Spleen (tissue), 11 donors: ENCODE measurements at regions not wholly inside any gene's neighbourhood (a gene's known extent, or its start where the extent isn't known, plus 50 kb on each side); places are given as distances from the start of the nearest gene placed in this dataset.
A peak's percentile ranks its signal among the peaks of the same experiment; 100 is the strongest.

Source experiments
- DNase-seq: peaks from one replicate; pipeline ENCODE4 v3.0.0-alpha.2; 2020
- H3K27ac ChIP-seq, 8 donors: fragments of 200-600 bp; sonication (generic) in 7 of 8; 1 replicate in 4 of 8; 2 replicates in 4 of 8; pipeline versions ENCODE4 v1.5.0 to v1.8.0; 2016 to 2021; ENCODE audit warnings: inconsistent platforms in 4 of 8, mild to moderate bottlenecking in 4 of 8, moderate library complexity in 1 of 8
- H3K27me3 ChIP-seq, 7 donors: fragments of 200-600 bp; sonication (generic) in 6 of 7; replicated peaks in 1 of 7; 1 replicate in 4 of 7; 2 replicates in 3 of 7; pipeline versions ENCODE4 v1.5.0 to v1.8.0; 2016 to 2021; ENCODE audit warnings: inconsistent platforms in 3 of 7, mild to moderate bottlenecking in 1 of 7
- H3K36me3 ChIP-seq, 6 donors: fragments of 200-600 bp; sonication (generic) in 5 of 6; 1 replicate in 4 of 6; 2 replicates in 2 of 6; pipeline versions ENCODE4 v1.5.0 to v1.8.0; 2016 to 2021; ENCODE audit warnings: inconsistent platforms in 2 of 6
- H3K4me1 ChIP-seq, 6 donors: fragments of 200-600 bp; sonication (generic) in 5 of 6; 1 replicate in 3 of 6; 2 replicates in 3 of 6; pipeline versions ENCODE4 v1.5.0 to v1.8.0; 2016 to 2021; ENCODE audit warnings: inconsistent platforms in 3 of 6
- H3K4me3 ChIP-seq, 8 donors: fragments of 200-600 bp; sonication (generic) in 7 of 8; 1 replicate in 4 of 8; 2 replicates in 4 of 8; pipeline versions ENCODE4 v1.5.0 to v1.8.0; 2016 to 2021; ENCODE audit warnings: inconsistent platforms in 4 of 8, mild to moderate bottlenecking in 4 of 8, moderate library complexity in 2 of 8
- H3K9me3 ChIP-seq, 8 donors: fragments of 200-600 bp; sonication (generic) in 7 of 8; 1 replicate in 4 of 8; 2 replicates in 4 of 8; pipeline versions ENCODE4 v1.5.0 to v1.8.0; 2016 to 2021; ENCODE audit warnings: inconsistent platforms in 4 of 8
- POLR2A ChIP-seq, 3 donors: fragments of 450-650 bp; IDR thresholded peaks; one replicate each; pipeline ENCODE4 v1.5.1; 2017; ENCODE audit warnings: antibody characterized with exemption in 3 of 3, mild to moderate bottlenecking in 1 of 3
- POLR2AphosphoS5 ChIP-seq, 3 donors: sonication (generic); formaldehyde crosslinking; IDR thresholded peaks; one replicate each; pipeline ENCODE4 v1.5.1; 2017; ENCODE audit warnings: antibody characterized with exemption in 3 of 3
- WGBS, 5 donors: extraction: QIAGEN DNeasy Blood & Tissue Kit in 3 of 5; methylation state at CpG; one replicate each; pipeline versions ENCODE4 v1.1.5 to v1.1.7; 2013 to 2018; 5-methylcytosine and 5-hydroxymethylcytosine counted together
- intact Hi-C: fragments of 100-400 bp; cut with DNase I; formaldehyde crosslinking; loops from one replicate; pipeline ENCODE4 v1.15.0; 2023; ENCODE audit warnings: low total_unique reads
- TF ChIP-seq, protein P1 (sequence below), 11 experiments: fragments of 200-600 bp in 7 of 11; fragments of 450-650 bp in 4 of 11; sonication (generic) in 4 of 11; IDR thresholded peaks in 8 of 11; conservative IDR thresholded peaks in 3 of 11; 1 replicate in 7 of 11; 2 replicates in 4 of 11; pipeline versions ENCODE4 v1.4.0 to v1.8.0; 2016 to 2021; ENCODE audit warnings: antibody characterized with exemption in 11 of 11, inconsistent platforms in 4 of 11, mild to moderate bottlenecking in 1 of 11
- donor health status: healthy with polysubstance abuse.
- donor health status: DM: no; HTN: no; CAD: no; lungs with moderate emphysema.
- donor health status: DM: no; HTN: no; CAD: no.
- donor health status: Bipolar disorder and iron deficiency.
- donor health status: healthy.
- donor health status: DM: no; HTN: no; CAD: no.
- donor health status: DM: yes; HTN: yes; CAD: no.

DNA sequence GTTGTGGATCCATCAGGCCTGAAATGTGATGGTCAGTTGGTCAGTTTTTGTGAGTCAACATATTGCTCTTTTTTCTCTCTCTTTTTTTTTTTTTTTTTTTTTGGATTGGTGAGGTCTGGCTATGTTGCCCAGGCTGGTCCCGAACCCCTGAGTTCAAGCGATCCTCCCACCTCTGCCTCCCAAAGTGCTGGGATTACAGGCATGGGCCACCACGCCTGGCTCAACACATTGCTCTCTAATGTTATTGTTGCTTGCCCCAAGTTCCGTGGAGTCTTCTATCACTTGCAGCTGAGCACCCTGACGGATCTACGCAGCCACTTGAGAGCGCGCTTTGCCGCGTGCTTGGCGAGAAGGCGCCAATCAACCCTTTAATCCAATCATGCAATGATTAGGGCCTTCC lies 69.5 kb upstream of the DIO3 start:
- Histone ChIP-seq H3K4me3 (no peak overlapping the region), H3K9me3 (peaks cover 0 to 22% (median 6%) of the 10 kb centered on the region in 8 donors), H3K27ac (no peak overlapping the region), H3K4me1 (no peaks in the 10 kb centered on the region), H3K27me3 (peaks cover 0 to 31% (median 0%) of the 10 kb centered on the region in 7 donors), H3K36me3 (no peaks in the 10 kb centered on the region)
- intact Hi-C loops, result no loop called here
- no peak for TF ChIP-seq POLR2A (IDR thresholded peaks at IDR 0.05)
- TF ChIP-seq POLR2AphosphoS5 (IDR thresholded peaks at IDR 0.05), result no peak
- TF ChIP-seq, protein P1, sequence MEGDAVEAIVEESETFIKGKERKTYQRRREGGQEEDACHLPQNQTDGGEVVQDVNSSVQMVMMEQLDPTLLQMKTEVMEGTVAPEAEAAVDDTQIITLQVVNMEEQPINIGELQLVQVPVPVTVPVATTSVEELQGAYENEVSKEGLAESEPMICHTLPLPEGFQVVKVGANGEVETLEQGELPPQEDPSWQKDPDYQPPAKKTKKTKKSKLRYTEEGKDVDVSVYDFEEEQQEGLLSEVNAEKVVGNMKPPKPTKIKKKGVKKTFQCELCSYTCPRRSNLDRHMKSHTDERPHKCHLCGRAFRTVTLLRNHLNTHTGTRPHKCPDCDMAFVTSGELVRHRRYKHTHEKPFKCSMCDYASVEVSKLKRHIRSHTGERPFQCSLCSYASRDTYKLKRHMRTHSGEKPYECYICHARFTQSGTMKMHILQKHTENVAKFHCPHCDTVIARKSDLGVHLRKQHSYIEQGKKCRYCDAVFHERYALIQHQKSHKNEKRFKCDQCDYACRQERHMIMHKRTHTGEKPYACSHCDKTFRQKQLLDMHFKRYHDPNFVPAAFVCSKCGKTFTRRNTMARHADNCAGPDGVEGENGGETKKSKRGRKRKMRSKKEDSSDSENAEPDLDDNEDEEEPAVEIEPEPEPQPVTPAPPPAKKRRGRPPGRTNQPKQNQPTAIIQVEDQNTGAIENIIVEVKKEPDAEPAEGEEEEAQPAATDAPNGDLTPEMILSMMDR (IDR thresholded peaks at IDR 0.05 in 8 of 11, conservative IDR thresholded peaks at IDR 0.05 in 3 of 11), result no peak
- peak; percentile 30 for DNase-seq
- WGBS, 5 donors, result 84 to 95% (median 92%) methylated on average over 12 of the region's 12 CpGs

DNA sequence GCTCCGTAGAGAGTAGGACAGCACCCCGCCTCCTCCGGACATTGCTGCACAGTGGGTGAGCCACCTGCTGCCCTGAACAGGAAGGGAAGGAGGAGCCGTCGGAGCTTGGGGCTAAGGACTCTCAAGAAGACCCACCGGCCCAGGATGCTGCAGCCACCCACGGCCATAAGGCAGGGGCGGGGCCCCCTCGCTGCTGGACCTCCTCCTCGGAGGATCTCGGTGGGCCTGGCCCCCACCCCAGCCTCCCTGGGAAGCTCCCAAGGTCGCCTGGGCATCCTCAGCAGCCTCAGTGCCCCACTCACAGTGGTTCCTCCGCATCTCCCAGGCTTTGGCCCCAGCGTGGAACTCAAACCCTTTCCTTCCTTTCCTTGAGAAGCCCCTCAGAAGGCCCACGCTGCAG lies 68.6 kb upstream of the DIO3 start:
- peak; percentile 66 for DNase-seq
- peaks cover 0 to 14% (median 0%) of the 10 kb centered on the region in 8 donors for H3K9me3 ChIP-seq
- intact Hi-C loops, result no loop called here
- TF ChIP-seq POLR2AphosphoS5 (IDR thresholded peaks at IDR 0.05) (no peak), POLR2A (IDR thresholded peaks at IDR 0.05) (no peak)
- TF ChIP-seq, protein P1 (IDR thresholded peaks at IDR 0.05 in 8 of 11, conservative IDR thresholded peaks at IDR 0.05 in 3 of 11), result no peak
- no peaks in the 10 kb centered on the region for H3K4me1 ChIP-seq
- 72 to 88% (median 85%) methylated on average over 13 to 15 of the region's 15 CpGs for WGBS, 5 donors
- no peak overlapping the region for H3K4me3 ChIP-seq
- peaks cover 0 to 39% (median 0%) of the 10 kb centered on the region in 7 donors for H3K27me3 ChIP-seq
- no peaks in the 10 kb centered on the region for H3K36me3 ChIP-seq
- H3K27ac ChIP-seq, result no peak overlapping the region

DNA sequence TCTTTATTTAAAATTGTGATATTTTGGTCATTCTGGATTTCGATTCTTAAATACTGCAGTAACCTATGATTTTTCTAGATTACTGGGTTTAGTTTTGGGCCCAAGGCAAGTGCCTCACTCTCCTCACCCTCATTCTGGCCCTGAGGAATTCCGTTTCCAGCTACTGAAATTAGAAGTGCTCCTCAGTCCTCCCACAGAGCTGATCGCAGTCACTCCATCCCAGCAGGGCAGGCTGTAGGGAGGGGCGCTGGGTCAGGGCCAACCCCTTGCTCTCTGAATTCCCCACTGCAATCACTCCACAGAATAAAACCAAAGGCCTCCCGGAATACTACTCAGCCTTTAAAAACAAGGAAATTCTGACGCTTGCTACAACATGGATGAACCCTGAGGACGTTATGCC lies 66.5 kb upstream of the DIO3 start:
- H3K4me3 ChIP-seq, result no peak overlapping the region
- peak; percentile 30 for DNase-seq
- no peaks in the 10 kb centered on the region for H3K4me1 ChIP-seq
- H3K36me3 ChIP-seq, result no peaks in the 10 kb centered on the region
- peaks cover 0 to 49% (median 0%) of the 10 kb centered on the region in 7 donors for H3K27me3 ChIP-seq
- peaks cover 0 to 8% (median 0%) of the 10 kb centered on the region in 8 donors for H3K9me3 ChIP-seq
- intact Hi-C loops, result no loop called here
- 63 to 78% (median 67%) methylated on average over 7 of the region's 7 CpGs for WGBS, 5 donors
- TF ChIP-seq, protein P1 (IDR thresholded peaks at IDR 0.05 in 8 of 11, conservative IDR thresholded peaks at IDR 0.05 in 3 of 11), result no peak
- TF ChIP-seq POLR2AphosphoS5 (IDR thresholded peaks at IDR 0.05), result no peak
- no peak for TF ChIP-seq POLR2A (IDR thresholded peaks at IDR 0.05)
- no peak overlapping the region for H3K27ac ChIP-seq

DNA sequence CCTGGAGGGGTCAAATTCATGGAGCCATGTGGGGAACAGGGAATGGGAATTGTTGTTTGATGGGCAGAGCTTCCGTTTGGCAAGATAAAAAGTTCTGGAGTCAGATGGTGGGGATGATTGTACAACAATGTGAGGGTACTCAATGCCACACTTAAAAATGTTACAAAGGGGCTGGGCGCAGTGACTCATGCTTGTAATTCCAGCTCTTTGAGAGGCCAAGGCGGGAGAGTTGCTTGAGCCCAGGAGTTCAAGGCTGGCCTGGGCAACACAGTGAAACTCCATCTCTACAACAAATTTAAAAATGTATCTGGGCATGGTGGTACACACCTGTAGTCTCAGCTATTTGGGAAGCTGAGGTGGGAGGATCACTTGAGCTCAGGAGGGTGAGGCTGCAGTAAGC lies 66.0 kb upstream of the DIO3 start:
- TF ChIP-seq POLR2AphosphoS5 (IDR thresholded peaks at IDR 0.05), result no peak
- no peak for TF ChIP-seq POLR2A (IDR thresholded peaks at IDR 0.05)
- TF ChIP-seq, protein P1 (IDR thresholded peaks at IDR 0.05 in 8 of 11, conservative IDR thresholded peaks at IDR 0.05 in 3 of 11), result no peak
- Histone ChIP-seq H3K36me3 (no peaks in the 10 kb centered on the region), H3K4me1 (no peaks in the 10 kb centered on the region), H3K4me3 (no peak overlapping the region), H3K9me3 (peaks cover 0 to 8% (median 0%) of the 10 kb centered on the region in 8 donors), H3K27me3 (peaks cover 0 to 52% (median 0%) of the 10 kb centered on the region in 7 donors), H3K27ac (no peak overlapping the region)
- intact Hi-C loops, result no loop called here
- DNase-seq, result peak; percentile 41
- WGBS, 5 donors, result 87 to 94% (median 92%) methylated on average over 3 of the region's 3 CpGs
